ENCODE measurements at regions not wholly inside any gene's neighbourhood (a gene's known extent, or its start where the extent isn't known, plus 50 kb on each side); places are given as distances from the start of the nearest gene placed in this dataset.
"Not testable (repeated sequence)": the region's sequence is repeated elsewhere in the genome, so short reads cannot be mapped to it uniquely, and the experiment has no call there.

DNA sequence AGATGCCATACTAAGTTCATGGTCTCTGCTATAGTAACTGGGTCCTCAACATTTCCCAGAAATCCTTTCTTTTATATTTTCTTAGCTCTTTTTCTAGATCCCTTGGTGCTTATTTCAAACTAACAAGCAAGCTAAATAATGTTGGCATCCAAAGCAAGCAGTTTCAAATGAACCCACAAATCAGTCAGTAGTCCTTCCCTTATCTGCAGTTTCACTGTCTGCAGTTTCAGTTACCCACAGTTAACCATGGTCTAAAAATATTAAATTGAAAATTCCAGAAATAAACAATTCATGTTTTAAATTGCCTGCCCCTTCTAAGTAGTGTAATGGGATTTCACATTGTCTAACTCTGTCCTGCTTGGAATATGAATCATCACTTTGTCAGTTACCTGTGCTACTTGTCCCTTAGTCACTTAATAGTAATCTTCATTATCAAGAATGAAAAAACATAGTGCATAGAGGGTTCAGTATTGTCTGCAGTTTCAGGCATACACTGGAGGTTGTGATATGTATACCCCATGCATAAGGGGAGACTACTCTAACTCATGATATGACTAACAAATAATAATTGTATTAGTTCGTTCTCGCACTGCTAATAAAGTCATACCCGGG lies 633.7 kb downstream of the MECOM start:
- DNase-seq, result no peak

DNA sequence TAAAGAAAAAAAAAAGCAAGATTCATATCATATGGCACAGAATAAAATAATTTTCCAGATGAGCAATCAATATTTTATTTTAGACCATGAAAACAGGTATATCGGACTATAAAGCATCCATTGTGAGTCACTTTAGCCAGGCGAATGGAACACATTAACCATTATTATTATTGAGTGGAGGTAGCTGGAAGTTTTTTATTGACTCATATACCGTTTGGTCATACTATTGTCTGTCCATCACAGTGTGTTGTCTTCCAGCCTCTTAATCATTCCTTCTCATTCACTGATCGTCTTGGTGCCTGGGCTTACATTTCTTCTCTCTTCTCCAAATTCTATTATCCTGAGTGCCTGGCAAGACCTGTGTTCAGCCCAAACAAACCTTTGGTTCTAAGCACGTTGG lies 634.8 kb downstream of the MECOM start:
- DNase-seq, result no peak

DNA sequence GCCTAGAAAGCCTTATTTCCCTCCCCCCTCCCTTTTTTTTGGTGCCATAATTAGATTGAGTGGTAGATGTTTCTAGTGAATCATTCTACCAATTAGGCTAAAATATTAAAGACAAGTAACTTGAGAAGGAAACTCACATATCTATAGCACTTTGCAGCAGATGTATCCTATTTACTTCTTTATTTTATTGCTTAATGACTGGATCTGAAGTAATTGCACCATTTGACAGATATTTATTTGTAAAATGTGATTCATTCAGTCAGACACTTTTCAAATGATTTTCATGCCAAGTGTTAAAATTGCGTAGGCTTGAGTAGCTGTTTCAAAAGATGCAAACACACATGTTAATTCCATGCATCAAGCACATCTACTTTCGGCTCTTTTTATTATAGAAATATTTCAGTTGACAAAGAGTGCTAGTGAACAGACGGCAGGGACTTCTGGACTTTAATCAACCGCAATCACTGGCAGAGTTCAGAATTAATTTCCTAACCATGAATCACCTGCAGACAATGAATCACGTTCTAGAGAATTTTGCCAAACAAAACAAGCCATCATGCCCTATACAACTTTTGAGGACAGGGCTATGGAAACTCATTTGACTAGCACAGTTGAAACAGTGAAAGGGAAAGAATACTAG lies 636.8 kb downstream of the MECOM start:
- DNase-seq, result no peak

- no peak for DNase-seq
Measured at GRCh38 chr3:169022457-169022856, 641.1 kb downstream of the MECOM start.

DNA sequence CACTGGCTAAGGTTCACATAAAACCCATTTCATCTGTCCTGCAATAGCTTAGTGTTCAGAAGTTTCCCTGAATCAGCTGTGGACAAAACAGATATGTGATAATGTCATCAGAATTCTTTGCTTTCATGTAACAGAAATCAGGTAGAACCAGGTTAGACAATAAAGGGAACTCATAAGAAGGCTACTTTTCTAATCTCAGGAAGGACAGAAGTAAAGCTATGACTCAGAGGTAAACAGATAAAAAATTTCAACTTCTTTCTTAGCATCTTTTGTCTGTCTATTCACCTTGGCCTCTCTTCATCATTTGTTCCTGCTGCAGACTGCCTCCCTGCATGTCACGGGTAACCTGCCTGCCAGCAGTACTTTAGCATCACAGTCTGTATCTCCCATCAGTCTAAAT lies 643.1 kb downstream of the MECOM start:
- DNase-seq, result no peak

- no peak for DNase-seq
Measured at GRCh38 chr3:169009453-169009852, 654.1 kb downstream of the MECOM start.

DNA sequence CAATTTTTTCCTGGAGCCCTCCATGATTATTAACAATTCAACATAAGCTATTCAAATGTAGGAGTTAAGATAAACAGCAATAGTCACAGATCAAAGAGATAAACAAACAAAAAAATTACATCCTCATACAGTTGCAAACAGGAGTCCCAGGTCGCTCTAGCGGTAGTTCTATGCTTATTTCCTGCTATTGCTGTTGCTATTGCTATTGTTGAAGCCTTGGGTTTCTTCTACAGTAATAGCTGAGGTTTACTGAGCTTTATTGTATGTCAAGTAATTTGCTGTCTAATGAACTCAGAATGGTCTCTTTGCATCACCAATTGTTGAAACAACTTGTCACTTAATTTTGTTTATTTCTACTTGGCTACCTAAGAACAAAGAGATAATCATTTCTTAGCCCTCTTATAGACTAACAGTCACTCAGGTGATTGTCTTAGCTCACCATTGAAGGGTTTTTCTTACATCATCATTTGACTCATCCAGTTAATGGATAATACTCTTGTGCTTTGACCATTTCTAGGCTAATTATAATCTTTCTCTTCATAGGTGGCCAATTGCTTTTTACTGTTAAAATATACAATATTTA lies 654.6 kb downstream of the MECOM start:
- no peak for DNase-seq

DNA sequence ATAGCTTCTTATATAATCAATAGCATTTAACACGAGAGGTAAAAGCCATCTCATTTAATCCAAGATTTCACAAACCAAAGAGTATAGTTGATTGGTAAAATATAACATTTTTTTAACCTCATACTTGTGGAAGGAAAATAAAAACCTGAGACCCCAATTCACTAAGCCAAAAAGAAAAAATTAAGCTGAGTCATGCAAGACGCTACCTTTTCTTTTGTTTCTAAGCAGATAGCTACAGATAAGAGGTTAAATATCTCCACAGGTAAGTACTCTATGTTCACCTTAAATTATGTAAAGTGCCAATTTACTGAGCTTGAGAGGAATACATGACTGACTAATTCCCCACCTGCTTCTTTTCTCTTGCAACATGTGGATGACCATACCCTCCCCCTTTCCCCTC lies 656.4 kb downstream of the MECOM start:
- no peak for DNase-seq

DNA sequence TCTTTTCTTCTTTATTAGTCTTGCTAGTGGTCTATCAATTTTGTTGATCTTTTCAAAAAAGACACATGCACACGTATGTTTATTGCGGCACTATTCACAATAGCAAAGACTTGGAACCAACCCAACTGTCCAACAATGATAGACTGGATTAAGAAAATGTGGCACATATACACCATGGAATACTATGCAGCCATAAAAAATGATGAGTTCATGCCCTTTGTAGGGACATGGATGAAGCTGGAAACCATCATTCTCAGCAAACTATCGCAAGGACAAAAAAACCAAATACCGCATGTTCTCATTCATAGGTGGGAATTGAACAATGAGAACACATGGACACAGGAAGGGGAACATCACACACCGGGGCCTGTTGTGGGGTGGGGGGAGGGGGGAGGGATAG lies 657.1 kb downstream of the MECOM start:
- not testable (repeated sequence) for DNase-seq

- DNase-seq, result peak; percentile 16 to 53
Measured at GRCh38 chr3:169002689-169003088, 660.8 kb downstream of the MECOM start.

GRCh38 chr3:168998792-168999191 lies 664.7 kb downstream of the MECOM start:
- no peak for DNase-seq

DNA sequence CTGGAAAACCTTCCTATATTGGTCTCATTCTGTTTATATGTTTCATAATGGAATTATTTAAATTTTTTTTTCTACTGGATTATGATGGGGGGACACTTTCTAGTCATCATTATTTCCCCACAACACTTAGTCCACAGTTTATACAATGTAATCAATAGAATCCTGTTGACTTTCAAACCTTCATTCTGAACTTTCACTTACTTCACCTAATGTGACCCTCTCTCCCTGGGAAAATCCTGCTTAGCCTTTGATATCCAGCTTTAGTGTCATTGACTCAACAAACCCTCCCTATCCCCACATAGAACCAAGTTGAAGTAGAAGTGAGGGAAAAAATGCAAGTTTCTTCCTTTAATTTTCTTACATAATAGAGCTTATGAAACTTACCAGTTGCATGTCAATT lies 666.0 kb downstream of the MECOM start:
- no peak for DNase-seq

DNA sequence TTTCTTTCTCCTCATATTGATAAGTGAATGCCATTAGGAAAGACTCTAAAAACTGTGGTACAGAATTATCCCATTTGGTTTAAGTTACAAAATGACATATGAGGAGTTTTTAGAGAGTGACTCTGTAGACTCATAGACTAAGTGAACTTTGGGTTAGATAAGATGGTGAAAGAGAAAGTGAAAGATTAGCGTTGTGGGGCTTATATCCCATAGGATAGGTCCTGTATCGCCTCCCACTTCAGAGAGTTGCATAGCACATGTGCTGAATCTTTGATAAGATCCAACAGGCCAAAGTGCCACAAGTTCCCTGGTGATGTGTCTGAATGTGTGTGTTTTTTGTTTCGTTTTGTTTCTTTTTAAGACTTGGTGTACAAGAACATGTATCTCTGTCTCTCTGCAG lies 666.9 kb downstream of the MECOM start:
- no peak for DNase-seq

GRCh38 chr3:168995129-168995528 lies 668.4 kb downstream of the MECOM start:
- no peak for DNase-seq

- DNase-seq, result no peak
Measured at GRCh38 chr3:168991803-168992202, 671.7 kb downstream of the MECOM start.

- DNase-seq, result no peak
Measured at GRCh38 chr3:168990621-168991020, 672.9 kb downstream of the MECOM start.

DNA sequence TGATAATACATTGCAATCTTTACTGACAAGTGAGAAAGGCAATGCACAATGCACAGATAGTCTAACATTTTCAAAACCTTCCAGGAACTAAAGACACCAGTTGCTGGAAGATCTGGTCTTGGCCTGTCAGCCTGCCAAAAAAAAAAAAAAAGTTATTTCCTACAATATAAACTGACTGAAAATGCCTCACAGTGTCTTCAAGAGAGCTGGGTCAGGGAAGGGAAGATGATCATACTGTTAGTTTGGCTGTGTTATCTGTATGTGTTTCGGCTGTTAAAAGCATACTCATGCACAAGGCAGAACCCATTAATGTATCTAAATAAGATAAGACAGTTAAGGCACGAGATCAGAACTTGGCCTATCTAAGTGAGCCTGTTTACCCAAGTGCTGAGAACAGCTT lies 673.4 kb downstream of the MECOM start:
- DNase-seq, result no peak

DNA sequence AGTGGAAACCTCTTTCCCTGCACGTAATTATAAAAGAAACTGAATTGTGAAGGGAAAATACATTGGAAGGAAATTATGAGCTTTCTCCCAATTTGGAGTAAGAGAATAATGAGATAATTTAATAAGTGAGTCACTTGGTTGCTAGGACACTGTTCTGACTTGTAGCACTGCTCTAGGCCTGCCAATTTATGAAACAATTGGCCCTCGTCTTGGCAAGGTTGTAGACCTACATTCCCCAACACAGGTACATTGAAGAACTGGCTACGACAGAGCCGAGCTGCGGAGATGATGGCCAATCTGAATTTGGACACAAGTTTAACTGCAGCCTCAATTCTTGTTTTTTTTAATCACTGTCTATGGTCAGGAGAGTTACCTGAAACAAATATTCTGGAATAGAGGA lies 674.1 kb downstream of the MECOM start:
- DNase-seq, result no peak

DNA sequence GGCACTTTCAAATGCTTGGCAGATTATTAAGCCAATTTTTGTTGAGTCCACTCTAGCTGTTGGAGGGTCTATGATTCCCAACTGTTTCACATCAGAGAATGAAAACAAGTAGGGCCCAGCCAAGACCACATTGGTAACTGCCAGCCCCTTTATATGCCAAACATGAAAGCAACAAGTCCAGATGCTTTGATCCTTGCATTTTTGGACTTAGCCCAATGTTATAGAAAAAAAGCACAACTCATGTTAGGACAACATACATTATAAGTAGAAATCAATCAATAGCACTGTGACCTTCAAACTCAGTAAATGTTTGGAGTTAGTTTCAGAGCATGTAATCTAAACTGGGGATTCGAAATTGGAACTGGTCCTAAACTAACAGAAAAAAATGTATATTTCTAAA lies 674.7 kb downstream of the MECOM start:
- no peak for DNase-seq

DNA sequence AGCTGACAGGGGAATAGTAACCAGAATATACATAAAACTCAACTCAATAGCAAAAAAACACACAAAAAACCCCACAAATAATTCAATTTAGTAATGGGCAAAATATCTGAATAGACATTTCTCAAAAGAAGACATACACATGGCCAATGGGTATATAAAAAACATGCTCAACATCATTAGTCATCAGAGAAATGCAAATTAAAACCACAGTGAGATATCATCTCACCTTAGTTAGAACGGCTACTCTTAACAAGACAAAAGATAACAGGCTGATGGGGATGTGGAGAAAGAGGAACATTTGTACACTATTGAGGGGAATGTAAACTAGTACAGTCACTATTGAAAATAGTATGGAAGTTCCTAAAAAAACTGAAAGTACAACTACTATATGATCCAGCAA lies 678.6 kb downstream of the MECOM start:
- no peak for DNase-seq

GRCh38 chr3:168983046-168983445 lies 680.5 kb downstream of the MECOM start:
- no peak for DNase-seq

GRCh38 chr3:168981396-168981795 lies 682.1 kb downstream of the MECOM start:
- DNase-seq, result no peak

DNA sequence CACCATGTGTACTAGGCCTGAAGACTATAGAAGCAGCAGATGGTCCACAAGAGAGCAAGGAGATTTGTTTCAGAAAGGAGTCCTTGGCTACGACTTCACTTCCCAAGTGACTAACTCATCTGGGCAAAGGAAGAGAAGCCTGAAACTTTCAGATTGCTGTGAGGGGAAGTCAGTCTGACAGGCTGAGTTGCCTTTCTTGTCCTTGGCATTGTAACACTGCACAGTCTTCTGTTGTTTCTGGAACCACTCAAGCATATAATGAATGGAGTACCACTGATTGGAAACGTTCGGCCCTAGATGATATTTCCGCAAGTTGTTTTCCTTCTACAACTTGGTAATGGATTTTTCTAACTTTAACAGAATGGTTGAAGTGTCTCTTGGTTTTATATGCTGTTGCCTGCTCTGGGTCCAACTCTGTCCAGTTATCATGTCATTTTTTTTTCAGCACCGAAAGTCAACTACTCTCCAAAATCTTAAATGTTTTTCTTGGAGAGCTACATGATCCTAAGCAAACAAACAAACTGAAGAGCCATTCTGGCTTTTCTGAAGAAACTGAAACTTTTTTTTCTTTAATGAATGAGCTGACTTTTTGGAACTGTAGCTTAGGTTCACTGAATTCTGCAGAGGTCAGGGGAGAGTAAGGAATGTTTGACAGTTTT lies 685.7 kb downstream of the MECOM start:
- DNase-seq, result no peak

DNA sequence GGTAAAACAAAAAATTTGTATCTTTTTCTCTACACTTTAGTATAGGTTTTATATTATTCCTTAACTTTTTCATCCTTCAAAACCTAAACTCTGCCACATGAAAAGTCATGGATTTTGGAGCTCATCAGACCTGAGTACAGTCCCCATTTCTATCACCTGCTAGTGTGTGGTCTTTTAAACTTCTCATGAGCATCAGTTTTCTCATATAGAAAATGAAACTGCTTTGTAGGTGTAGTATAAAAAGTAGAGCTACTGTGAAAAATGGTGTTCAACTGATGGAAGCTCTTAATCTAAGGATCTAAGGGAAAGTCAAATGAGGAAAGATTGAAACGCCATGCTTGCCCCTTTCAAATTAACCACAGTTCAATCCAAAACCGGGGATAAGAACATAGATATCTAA lies 686.5 kb downstream of the MECOM start:
- DNase-seq, result no peak
